CD4-positive, alpha-beta T cell treated with Interferon gamma for 1 hour (primary cell): ENCODE measurements at regions not wholly inside any gene's neighbourhood (a gene's known extent, or its start where the extent isn't known, plus 50 kb on each side); places are given as distances from the start of the nearest gene placed in this dataset.

Experiments used
- DNase-seq: peaks from one replicate; pipeline ENCODE4 v3.0.0-alpha.2; 2020

DNA sequence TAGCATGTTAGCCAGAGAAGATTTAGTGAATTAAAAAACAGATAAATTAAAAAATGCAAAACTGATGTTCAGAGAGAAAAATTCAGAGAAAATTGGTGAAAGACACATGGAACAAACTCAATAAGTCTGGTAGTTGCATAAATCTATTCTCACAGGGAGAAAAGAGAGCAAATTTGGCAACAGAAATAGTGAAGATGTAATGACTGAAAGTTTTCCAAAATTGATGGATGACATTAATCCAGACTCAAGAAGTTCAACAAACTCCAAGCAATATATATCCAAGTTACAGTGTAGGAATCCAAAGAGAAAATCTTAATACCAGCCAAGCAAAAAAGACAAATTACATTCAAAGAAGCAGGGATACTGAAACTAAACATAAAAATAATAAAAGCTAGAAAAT is 302.7 kb upstream of the ARPP21 start:
- no peak for DNase-seq

DNA sequence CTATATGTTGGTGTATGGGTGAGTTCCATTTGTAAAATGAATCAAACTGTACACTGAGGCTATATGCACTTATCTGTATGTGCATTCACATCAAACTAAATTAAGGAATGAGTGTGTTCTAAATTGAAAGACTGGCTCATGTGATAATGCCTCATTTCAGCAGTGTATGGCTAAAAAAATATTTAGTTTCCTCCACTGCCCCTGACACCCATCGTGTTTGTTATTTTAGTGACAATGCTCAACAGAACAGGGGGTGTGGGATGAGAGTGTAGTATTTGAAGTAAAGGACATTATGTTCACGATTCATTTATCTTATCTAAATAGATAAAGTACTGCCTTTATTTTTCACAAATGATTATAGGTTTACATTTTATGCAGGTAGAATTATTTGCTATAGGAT is 301.1 kb upstream of the ARPP21 start:
- DNase-seq: no peak

DNA sequence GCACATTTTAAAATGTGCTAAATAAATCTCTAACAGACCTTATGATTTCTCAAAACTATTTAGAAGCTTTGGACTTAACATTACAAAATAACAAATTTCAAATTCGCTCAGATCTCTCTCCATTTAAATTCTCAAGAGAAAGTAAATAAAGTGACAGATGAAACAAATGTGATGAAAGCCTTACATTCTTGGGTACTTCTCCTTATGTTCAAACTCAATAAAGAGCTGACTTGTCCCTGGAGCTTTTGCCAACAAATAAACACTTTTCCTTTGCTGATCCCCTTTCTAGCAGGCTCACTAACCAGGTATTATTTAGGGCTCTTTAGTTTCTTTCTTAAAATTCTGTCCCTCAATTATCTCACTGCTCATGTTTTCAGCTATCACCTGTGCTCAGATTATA is 259.1 kb upstream of the ARPP21 start:
- DNase-seq: no peak

DNA sequence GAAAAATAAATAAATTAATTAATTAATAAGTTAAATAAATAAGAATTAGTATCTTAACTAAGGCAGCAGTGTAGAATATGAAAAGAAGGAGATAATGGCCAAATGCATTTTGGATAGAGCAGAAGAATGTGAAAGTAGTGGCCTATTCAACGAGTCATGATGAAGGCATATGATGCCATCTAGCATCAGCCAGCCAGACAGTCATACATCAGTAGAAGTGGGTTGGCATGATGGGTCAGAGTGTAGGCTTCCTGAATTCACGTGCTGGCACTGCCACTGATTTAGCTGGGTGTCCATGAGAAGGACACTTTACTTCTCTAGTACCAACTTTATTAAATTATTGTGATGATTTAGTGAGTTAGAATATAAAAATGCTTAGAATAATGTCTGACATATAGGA is 256.1 kb upstream of the ARPP21 start:
- no peak for DNase-seq

DNA sequence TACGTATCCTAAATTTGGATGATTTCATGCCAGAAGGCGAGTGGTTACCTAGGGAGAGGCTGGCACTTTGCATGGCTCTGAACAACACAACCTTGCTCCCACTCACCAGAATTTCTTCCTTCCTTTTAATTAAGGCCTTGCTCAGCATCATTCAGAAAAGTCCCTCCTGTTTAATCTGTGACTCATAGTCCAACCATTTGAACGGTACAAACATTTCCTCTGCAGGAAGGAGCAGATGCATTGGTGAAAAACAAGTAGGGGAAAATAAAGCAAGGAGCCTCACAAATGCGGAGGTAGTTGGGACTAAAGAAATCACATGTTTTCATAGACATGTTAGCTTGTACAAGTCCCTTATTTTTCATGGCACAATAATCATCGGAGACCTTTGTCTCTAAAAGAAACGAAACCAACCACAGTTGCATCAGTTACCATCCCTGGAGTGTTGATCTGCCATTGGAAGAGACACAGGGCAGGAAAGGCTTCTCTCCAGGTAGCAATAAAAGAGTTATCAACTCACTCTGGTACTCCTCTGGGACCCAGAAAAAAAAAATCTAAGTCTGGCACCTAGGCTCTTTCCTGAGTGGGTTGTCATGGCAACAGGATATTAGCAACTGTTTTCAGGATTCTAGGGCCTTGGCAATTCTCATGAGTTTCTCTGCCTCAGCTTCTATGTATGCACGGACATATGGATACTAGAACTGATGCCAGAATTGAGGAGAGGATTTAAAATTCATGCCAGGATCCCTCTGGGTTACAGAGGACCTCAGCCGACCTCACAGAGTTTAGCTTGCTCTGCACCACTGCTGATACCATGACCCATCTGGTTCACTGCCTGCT is 255.4 kb upstream of the ARPP21 start:
- no peak for DNase-seq

DNA sequence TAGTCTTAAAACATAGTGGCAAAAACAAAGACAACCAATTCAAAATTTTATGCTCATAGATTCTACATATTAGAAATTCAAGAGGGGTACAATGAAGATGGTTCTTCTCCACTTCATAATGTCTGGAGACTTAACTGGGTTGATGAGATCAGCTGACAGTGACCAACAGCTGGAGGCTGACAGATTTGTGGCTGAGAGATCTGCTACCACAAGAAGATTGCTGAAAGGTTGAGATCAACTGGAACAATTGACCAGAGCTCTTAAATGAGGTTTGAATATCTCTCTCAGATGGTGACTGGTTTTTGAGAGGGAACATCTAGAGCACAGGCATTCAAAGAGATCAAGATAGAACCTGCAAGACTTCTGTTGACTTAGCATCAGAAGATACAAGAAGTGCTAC is 254.1 kb upstream of the ARPP21 start:
- DNase-seq: no peak

DNA sequence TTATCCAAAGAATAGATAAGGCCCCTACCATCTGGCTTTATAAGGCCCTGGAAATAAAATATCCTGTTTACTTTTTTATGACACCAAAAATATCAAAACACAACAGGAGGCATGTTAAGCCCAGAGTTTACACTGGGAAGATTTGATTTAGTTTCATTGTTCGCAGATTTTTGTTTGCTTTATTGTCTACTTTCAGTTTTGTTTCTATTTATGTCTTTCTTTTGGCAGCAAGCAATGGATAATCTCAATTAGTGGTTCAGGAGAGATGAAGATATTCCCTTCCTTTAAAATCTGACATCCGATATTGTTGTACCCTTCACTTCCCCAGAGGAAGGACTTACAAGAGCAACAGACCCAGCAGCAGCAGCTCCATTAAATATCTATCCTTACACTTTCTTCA is 249.4 kb upstream of the ARPP21 start:
- DNase-seq: no peak

DNA sequence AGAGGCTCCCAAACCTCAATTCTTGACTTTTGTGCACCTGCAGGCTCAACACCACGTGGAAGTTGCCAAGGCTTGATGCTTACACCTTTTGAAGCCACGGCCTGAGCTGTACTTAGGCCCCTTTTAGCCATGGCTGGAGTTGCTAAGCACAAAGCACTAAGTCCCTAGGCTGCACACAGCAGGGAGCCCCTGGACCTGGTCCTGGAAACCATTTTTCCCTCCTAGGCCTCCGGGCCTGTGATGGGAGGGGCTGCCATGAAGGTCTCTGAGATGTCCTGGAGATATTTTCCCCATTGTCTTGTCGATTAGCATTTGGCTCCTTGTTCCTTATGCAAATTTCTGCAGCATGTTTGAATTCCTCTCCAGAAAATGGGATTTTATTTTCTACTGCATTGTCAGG is 247.1 kb upstream of the ARPP21 start:
- no peak for DNase-seq

DNA sequence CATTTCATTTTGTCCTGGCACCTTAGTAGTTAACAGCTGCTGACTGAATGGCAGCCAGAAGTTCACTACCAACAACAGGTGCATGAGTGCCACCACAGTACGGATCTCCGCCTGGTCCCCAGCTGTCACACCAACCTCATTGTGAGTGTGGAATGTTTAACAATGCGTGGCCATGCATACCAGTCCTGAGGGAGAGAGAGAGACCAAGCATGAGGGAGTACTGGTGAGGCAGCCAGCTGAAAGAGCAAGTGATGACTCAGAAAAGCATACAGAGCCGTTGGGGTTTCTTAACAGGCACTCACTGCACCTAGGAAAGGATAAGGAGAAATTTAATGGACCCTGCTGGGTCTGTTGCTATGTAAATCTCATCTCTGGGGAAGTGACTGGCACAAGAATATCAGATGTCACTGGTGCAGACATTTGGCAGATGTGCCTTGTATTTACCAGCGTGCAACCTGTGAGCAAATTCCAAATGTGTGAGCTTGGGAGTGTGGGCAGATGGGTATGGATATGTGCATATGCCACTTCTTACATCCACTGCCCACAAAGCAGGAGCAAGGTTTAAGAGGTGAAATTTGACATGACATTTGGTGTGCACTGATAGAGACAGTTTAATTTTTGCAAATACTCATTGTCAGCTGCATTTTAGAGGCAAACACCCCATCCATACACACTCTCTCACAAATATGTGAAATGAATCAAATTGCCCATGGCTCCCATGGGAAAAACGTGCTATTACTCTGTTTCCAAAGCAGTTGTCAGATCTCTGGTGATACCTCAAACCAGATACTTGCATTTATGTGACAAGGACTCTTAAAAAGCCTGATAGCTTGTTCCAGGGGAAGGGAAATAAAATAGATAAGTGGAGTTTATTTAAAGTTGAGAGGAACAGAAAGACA is 245.2 kb upstream of the ARPP21 start:
- no peak for DNase-seq

DNA sequence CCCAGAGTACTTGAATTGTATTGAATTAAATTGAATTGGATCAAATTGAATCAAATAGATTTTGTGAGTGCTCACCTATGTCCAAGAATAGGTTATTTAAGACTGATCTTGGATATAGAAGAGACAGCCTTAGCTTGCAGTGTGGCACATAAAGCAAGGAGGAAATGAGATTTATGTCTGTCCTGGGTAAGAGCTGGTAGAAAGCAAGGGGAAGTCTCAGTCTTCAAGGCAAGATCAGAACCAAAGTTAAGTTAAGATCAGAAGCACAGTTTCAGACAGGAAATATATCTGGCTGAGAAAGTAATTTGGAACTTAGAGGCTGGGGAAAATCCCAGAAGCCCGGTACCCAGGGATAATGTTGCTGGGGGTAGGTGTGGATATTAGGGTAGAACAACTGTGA is 244.4 kb upstream of the ARPP21 start:
- DNase-seq: no peak

DNA sequence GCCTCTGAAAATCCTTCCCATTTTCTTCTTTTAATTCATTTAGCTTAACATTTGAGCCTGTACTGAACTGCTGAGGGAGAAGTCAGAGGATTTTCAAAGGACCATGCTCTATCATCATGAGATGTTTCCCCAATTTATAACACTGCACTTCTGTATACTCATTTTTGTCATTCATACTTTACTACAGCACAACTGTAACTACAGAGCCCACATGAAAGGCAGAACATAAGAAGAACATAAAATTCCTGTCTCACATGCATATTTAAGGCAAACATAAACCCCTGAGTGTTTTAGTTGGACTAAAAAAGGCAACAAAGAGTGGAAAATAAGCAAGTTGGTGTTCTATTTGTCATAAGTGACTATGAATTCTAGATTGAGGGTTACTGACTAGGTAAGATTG is 237.7 kb upstream of the ARPP21 start:
- DNase-seq: no peak

DNA sequence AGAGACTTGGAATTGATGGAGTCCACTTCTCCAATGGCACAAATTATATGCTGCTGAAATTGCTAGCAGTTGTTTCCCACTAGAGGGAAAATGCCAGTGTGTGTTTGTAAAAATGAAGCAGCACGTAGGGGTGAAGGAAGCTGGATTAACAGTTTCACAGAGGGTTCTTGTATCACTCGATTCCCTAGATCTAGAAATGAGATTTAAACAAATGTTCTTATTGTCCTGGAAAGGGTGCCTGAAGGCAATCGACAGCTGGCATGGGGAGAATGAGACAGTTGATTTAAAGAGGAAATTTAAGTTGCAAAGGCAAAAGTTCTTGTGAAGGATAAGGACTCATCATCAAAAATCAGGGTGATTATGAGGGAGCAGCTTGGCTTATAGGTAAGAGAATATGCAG is 234.8 kb upstream of the ARPP21 start:
- DNase-seq: no peak

DNA sequence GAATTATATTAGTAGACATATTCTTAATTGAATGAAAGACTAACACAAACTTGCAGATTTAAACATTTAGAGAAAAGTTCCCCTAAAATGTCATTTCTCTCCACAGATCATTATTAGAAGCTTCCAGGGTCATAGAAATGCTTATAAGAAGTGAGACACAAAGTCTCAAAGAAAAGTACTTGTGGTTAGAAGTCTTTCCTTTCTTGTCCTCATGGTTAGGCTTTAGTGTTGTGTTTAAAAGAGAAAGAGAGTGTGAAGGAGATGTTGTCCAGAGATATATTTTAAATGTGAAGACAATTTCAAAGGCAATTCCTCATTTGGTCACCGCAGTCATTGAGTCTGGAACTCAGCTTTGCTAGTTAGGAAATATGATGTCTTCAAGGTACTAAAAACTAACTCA is 230.4 kb upstream of the ARPP21 start:
- DNase-seq: no peak

DNA sequence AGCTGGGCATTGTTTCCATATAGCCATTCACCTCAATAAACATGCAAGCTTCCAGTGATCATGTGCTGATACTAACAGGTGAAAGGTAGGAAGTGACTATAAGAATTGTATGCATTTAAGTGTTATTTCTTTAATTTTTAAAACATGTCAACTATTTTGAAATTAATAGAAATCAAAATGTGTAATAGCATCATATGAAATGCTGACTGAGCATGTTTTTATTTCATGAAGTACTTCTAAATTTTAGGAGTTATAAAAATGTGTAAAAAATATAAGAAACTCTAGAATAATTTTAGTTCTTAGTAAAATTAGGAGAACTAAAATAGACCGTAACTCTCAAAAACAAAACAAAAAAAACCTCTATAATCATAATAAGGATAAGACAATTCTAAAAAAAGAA is 229.3 kb upstream of the ARPP21 start:
- DNase-seq: no peak

DNA sequence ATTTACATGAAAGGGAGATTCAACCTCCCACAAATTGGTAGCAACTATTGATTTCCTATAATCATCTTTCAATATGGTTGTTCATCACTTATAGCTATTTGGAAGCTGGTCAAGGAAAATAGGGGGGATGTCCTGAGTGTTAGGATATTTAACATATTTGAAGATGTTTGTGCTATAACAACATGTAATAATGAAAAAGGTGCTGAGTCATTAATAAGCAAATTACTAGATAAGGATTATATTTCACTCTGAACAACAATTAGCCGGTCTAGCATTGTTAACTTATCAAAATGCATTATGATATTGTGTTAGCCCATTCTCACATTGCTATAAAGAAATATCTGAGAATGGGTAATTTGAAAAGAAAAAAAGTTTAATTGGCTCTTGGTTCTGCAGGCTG is 225.8 kb upstream of the ARPP21 start:
- DNase-seq: no peak

DNA sequence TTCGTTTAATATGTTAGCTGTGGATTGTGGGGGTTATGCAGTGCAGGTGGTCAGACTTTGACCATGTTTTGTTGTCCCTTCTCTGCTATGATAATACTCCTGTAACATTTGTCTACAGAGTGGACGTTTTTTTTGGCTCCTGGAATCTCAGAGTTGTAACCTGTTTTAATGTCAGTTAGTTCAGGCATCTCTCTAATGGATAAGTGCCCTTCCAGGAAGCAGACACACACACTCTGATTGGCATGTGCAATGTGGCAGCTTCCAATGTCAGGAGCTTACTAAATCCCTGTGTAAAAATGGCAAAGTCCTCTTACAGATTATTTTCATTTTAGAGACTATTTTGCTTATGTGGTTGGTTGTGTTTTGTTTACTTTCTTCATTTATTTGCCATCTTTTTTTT is 222.2 kb upstream of the ARPP21 start:
- DNase-seq: no peak

DNA sequence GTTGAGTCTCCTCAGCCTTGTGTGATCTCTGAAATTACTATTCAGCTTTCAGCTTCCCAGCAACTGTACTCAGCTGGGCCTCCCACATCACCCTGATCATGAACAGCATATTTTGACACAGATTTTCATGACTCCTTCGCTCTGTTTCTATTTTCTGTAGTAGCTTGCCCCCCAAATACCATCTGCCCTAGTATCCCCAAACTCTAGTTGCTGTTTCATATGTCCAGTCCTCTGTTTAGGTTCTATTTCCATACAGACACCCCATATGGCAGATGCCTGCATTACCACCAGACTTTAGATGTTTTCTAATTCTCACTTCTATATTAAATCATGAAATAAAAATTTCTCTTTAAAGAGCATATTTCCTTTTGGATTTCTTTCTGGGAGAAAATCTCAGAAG is 217.2 kb upstream of the ARPP21 start:
- DNase-seq: no peak

DNA sequence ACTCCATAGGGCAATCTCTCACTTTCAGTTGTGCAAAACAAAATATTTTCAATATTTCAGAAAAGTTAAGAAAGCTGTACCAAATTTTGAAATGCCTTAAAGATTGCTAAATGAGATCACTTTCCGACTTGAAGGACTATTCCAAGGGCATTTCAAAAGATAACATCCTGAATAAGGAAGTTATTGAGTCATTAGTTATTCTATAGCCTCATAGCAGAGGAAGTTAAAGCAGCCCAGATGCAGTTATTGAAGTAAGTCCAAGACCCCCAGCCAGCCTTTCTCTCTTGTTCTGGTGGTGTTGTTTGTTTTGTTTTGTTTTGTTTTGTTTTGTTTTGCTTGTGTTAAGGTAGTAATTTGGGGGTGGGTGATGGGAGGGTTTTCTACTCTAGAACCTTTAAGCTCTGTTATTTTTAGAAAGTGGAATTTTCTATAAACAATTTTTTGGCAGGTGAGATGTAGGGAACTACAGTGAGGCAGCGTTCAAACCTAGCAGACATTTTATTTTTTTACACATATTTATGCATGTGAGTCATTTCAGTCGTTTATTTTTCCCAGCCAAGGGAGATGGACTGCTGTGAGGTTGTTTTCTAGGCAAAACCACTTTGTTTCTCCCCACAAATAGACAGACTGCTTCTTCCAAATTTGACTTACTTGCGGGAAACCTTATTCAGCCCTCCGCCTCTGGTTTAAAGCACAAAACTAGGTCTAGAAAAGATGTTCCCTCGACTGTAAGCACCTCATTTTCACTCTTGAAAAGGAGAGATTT is 216.3 kb upstream of the ARPP21 start:
- DNase-seq: no peak

DNA sequence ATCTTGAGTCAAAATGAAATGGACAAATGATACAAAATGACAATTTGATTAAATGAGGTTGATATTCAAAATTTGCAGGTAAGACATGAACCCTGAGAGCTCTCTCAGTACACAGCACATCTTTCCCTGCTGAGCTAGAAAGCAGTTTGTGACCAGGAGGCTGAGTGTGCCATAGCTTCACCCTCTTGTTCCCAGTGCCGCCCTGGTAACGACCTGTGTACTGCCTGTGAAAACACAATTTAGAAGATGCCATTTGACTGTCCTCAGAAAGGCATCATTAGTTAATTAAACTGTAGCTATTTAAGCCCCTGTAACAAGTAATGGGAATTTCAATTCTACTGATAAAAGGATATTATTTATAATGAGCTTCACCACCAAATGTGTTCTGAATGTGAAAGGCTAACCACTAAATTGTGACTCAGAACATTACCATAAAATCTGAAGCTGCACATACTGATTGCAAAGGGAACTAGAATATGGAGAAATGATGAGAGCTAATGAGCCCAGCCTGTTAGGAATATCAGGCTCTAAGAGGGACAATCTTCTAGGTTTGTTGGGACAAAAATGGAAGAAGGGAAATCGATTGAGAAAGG is 212.9 kb upstream of the ARPP21 start:
- no peak for DNase-seq

DNA sequence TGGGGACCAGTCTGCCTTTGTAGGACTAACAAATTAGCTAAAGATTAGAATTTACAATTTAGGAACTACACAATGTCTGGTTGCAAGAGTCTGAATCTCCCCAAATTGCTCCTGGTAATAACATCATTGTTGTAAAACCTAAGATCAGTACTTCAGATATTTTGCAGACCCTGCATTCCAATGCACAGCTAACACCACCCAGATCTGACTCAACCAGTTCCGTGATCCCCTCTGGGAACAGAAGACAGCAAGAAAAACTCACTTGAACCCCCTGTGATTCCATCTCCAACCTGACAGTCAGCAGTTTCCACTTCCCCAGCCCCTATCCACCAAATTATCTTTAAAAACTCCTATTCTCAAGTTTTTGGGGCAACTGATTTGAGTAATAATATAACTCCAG is 201.9 kb upstream of the ARPP21 start:
- DNase-seq: no peak

DNA sequence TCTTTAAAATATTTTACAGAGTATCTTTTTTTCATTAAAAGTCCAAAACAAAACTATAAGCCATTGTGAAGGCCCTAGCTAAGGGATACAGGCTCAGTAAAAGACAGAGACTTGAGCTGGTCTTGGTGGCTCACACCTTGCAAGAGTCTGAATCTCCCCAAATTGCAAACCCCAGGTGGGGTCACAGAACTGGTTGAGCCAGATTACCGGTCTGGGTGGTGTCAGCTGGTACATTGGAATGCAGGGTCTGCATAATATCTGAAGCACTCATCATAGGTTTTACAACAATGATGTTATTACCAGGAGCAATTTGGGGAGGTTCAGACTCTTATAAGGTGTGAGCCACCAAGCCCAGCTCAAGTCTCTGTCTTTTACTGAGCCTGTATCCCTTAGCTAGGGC is 201.2 kb upstream of the ARPP21 start:
- DNase-seq: no peak

DNA sequence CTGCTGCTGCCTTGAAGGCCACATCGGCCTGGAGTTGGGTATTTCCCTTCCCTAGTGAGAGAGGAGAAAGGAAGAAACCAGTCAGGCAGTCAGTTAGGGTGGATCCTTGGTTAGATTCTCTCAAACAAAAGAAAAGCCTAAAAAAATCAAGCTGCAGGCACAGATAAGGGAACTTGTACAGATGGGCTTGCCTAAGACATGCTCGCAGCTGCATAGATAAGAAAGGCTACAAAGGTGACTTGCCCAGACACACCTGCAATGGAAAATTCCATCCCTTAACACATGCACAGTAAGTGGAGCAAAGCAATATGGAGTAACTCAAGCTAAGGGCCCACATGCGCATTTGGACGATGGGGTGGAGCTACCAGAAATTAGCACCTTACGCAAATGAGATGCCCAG is 199.7 kb upstream of the ARPP21 start:
- DNase-seq: no peak

DNA sequence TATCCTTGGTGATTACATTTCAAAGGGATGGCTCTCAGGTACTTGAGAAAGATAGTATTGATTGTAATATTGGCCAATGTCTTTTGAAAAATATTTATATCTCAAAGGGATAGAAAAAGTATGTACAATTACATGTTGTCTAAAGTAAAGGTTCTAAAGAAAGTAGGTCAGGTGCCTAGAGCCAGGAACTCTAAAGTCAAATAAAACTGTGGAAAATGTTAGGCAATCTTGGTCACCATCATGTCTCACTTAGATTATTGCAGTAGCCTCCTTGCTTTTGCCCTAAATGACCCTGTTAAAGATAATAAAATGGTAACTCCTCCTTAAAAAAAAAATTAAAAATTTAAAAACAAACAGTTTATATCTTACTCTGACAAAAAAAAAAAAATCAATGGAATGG is 198.5 kb upstream of the ARPP21 start:
- no peak for DNase-seq
